ENCODE measurements at regions not wholly inside any gene's neighbourhood (a gene's known extent, or its start where the extent isn't known, plus 50 kb on each side); places are given as distances from the start of the nearest gene placed in this dataset.

DNA sequence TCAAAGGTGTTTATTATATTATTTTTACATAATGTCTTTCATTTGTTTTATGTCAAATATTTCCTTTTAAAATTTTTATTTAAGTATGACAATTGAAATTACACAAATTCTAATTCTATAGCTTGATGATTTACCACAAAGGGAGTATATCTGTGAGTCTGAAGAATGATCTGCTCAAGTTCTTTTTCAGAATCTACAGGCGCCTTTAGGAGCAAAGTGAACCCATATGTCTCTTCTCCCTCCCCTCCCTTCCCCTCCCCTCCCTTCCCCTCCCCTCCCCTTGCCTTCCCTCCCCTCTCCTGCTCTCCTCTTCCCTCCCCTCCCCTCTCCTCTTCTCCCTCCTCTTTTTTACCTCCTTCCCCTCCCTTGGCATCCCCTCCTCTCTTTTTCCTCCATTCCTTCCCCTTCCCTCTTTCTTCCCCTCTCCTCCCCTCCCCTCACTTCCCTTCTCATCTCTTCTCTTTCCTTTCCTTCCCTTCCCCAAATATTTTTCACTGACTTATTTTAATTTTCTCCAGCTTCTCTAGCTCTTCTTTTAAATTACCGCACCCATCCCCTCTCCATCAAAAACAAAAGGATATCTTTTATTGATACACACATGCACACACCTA is 495.3 kb upstream of the PIK3R1 start:
- TF ChIP-seq POLR2A (IDR thresholded peaks at IDR 0.05; ENCODE audit: low read length) = no peak
- no peak for TF ChIP-seq CEBPB (IDR thresholded peaks at IDR 0.05)
- TF ChIP-seq, protein P1, sequence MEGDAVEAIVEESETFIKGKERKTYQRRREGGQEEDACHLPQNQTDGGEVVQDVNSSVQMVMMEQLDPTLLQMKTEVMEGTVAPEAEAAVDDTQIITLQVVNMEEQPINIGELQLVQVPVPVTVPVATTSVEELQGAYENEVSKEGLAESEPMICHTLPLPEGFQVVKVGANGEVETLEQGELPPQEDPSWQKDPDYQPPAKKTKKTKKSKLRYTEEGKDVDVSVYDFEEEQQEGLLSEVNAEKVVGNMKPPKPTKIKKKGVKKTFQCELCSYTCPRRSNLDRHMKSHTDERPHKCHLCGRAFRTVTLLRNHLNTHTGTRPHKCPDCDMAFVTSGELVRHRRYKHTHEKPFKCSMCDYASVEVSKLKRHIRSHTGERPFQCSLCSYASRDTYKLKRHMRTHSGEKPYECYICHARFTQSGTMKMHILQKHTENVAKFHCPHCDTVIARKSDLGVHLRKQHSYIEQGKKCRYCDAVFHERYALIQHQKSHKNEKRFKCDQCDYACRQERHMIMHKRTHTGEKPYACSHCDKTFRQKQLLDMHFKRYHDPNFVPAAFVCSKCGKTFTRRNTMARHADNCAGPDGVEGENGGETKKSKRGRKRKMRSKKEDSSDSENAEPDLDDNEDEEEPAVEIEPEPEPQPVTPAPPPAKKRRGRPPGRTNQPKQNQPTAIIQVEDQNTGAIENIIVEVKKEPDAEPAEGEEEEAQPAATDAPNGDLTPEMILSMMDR (IDR thresholded peaks at IDR 0.05) = no peak
- TF ChIP-seq, protein P2, sequence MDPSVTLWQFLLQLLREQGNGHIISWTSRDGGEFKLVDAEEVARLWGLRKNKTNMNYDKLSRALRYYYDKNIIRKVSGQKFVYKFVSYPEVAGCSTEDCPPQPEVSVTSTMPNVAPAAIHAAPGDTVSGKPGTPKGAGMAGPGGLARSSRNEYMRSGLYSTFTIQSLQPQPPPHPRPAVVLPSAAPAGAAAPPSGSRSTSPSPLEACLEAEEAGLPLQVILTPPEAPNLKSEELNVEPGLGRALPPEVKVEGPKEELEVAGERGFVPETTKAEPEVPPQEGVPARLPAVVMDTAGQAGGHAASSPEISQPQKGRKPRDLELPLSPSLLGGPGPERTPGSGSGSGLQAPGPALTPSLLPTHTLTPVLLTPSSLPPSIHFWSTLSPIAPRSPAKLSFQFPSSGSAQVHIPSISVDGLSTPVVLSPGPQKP (IDR thresholded peaks at IDR 0.05; ENCODE audit: low read depth, low read length) = no peak
- no peak for TF ChIP-seq NR3C1 (IDR thresholded peaks at IDR 0.05)
- TF ChIP-seq, protein P3, sequence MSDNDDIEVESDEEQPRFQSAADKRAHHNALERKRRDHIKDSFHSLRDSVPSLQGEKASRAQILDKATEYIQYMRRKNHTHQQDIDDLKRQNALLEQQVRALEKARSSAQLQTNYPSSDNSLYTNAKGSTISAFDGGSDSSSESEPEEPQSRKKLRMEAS (IDR thresholded peaks at IDR 0.05) = no peak
